Neural progenitor cell (in vitro differentiated cells): ENCODE measurements at regions not wholly inside any gene's neighbourhood (a gene's known extent, or its start where the extent isn't known, plus 50 kb on each side); places are given as distances from the start of the nearest gene placed in this dataset.
A peak's percentile ranks its signal among the peaks of the same experiment; 100 is the strongest.

Experiments
- DNase-seq: peaks from one replicate; pipeline ENCODE4 v3.0.0-alpha.2; 2016; ENCODE audit warnings: low spot score
- H2AFZ ChIP-seq: fragments of 200-600 bp; sonication (generic); replicated peaks from 2 replicates; pipeline ENCODE4 v1.6.1; 2016; ENCODE audit warnings: antibody characterized with exemption
- H3F3A ChIP-seq: fragments of 200-600 bp; sonication (generic); 2 replicates; pipeline ENCODE4 v1.6.1; 2016; ENCODE audit warnings: antibody characterized with exemption, low read depth
- H3K27ac ChIP-seq: fragments of 200-600 bp; sonication (generic); 2 replicates; pipeline ENCODE4 v1.5.1; 2016; ENCODE audit warnings: mild to moderate bottlenecking
- H3K27me3 ChIP-seq: fragments of 200-600 bp; sonication (generic); 2 replicates; pipeline ENCODE4 v1.6.1; 2016; ENCODE audit warnings: mild to moderate bottlenecking, moderate library complexity
- H3K36me3 ChIP-seq: fragments of 200-600 bp; sonication (generic); 2 replicates; pipeline ENCODE4 v1.5.1; 2016
- H3K4me1 ChIP-seq: fragments of 200-600 bp; sonication (generic); 2 replicates; pipeline ENCODE4 v1.6.1; 2016; ENCODE audit warnings: mixed run types
- H3K4me2 ChIP-seq: fragments of 200-600 bp; sonication (generic); 2 replicates; pipeline ENCODE4 v1.6.1; 2016
- H3K4me3 ChIP-seq: fragments of 200-600 bp; sonication (generic); 2 replicates; pipeline ENCODE4 v1.5.1; 2016
- H3K79me2 ChIP-seq: fragments of 200-600 bp; sonication (generic); 2 replicates; pipeline ENCODE4 v1.6.1; 2016; ENCODE audit warnings: low read depth
- H3K9ac ChIP-seq: fragments of 200-600 bp; sonication (generic); 2 replicates; pipeline ENCODE4 v1.6.1; 2016
- H3K9me3 ChIP-seq: fragments of 200-600 bp; sonication (generic); 2 replicates; pipeline ENCODE4 v1.5.1; 2016; ENCODE audit warnings: low read depth
- H4K20me1 ChIP-seq: fragments of 200-600 bp; sonication (generic); 2 replicates; pipeline ENCODE4 v1.6.1; 2016; ENCODE audit warnings: low read depth
- H3K27ac Mint-ChIP-seq: 3 replicates; pipeline ENCODE4 v1.8.0; 2021; ENCODE audit warnings: mixed read lengths
- H3K27me3 Mint-ChIP-seq: 2 replicates; pipeline ENCODE4 v1.8.0; 2022; ENCODE audit warnings: low read depth, mild to moderate bottlenecking, inconsistent platforms, moderate library complexity, mixed read lengths; ENCODE audit not compliant: insufficient read depth
- H3K36me3 Mint-ChIP-seq: 3 replicates; pipeline ENCODE4 v1.8.0; 2021; ENCODE audit warnings: mixed read lengths
- H3K4me1 Mint-ChIP-seq: 3 replicates; pipeline ENCODE4 v1.8.0; 2021; ENCODE audit warnings: mixed read lengths
- H3K4me3 Mint-ChIP-seq: 3 replicates; pipeline ENCODE4 v1.8.0; 2021; ENCODE audit warnings: mild to moderate bottlenecking, moderate library complexity, mixed read lengths
- H3K9me3 Mint-ChIP-seq: 3 replicates; pipeline ENCODE4 v1.8.0; 2020; ENCODE audit warnings: mixed read lengths
- EZH2 ChIP-seq: fragments of 200-600 bp; sonication (generic); IDR thresholded peaks from 2 replicates; pipeline ENCODE4 v1.6.1; 2017; ENCODE audit warnings: antibody characterized with exemption, mild to moderate bottlenecking, moderate library complexity
- EZH2phosphoT487 ChIP-seq: fragments of 200-600 bp; sonication (generic); IDR thresholded peaks from 2 replicates; pipeline ENCODE4 v1.6.1; 2017; ENCODE audit warnings: antibody characterized with exemption
- TF ChIP-seq, protein P1 (sequence below): fragments of 200-600 bp; sonication (generic); IDR thresholded peaks from 2 replicates; pipeline ENCODE4 v1.5.1; 2017; ENCODE audit warnings: antibody characterized with exemption, mild to moderate bottlenecking

DNA sequence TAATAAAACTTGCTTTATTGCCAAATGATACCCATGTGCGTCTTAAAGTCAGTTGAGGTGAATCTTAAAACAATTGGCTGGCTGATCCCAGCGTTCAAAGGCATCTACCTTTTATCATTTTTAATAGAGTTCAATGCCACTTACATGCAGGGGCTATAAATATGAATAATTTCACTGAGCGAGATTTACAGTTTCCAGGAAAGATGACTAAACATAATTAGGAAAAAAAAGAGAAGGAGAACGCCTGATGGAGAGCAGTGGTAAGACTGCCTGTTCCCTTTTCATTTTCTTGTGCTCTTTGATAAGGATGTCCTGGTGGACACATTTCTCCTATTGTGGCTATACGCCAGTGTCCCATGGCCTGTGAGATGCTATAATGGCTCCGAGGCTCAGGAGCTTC lies 139.9 kb upstream of the SLC22A23 start:
- Histone ChIP-seq H3K4me1 (no peaks in the 10 kb centered on the region), H3K27me3 (no peaks in the 10 kb centered on the region), H3K79me2 (no peaks in the 10 kb centered on the region), H3K9ac (no peak overlapping the region), H3F3A (no peaks in the 10 kb centered on the region), H3K4me3 (no peak overlapping the region), H3K9me3 (peaks cover 1% of the 10 kb centered on the region), H4K20me1 (no peaks in the 10 kb centered on the region), H3K36me3 (no peaks in the 10 kb centered on the region), H3K4me2 (no peak overlapping the region), H3K27ac (no peak overlapping the region), H2AFZ (no peak overlapping the region)
- Mint-ChIP-seq H3K27me3 (peaks cover 3% of the 10 kb centered on the region), H3K4me3 (no peak overlapping the region), H3K36me3 (peaks cover 2% of the 10 kb centered on the region), H3K9me3 (peaks cover 16% of the 10 kb centered on the region), H3K4me1 (no peaks in the 10 kb centered on the region), H3K27ac (no peak overlapping the region)
- DNase-seq: no peak
- TF ChIP-seq EZH2: no peak
- TF ChIP-seq EZH2phosphoT487: no peak
- TF ChIP-seq, protein P1, sequence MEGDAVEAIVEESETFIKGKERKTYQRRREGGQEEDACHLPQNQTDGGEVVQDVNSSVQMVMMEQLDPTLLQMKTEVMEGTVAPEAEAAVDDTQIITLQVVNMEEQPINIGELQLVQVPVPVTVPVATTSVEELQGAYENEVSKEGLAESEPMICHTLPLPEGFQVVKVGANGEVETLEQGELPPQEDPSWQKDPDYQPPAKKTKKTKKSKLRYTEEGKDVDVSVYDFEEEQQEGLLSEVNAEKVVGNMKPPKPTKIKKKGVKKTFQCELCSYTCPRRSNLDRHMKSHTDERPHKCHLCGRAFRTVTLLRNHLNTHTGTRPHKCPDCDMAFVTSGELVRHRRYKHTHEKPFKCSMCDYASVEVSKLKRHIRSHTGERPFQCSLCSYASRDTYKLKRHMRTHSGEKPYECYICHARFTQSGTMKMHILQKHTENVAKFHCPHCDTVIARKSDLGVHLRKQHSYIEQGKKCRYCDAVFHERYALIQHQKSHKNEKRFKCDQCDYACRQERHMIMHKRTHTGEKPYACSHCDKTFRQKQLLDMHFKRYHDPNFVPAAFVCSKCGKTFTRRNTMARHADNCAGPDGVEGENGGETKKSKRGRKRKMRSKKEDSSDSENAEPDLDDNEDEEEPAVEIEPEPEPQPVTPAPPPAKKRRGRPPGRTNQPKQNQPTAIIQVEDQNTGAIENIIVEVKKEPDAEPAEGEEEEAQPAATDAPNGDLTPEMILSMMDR: no peak

DNA sequence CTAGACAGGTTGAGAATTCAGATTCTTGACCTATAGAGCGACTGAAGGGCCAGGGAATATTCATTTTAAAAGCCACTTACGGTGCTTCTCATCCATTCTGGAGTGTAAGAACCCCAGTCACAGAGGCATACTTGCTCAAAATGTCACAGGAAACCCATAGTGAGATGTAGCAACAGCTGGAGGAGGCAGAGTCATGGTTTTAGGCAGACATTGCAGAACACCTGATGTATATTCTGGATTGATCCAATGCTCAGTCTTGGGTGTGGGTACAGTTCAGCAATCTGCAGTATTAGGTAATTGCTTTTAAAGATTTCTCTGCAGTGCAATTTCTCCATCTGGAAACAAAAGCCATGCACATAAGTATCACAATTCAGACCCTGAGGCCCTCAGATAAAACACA lies 137.4 kb upstream of the SLC22A23 start:
- Histone ChIP-seq H3F3A (no peaks in the 10 kb centered on the region), H3K4me1 (no peaks in the 10 kb centered on the region), H3K27ac (no peak overlapping the region), H3K4me2 (no peak overlapping the region), H3K4me3 (no peak overlapping the region), H4K20me1 (no peaks in the 10 kb centered on the region), H3K9me3 (no peaks in the 10 kb centered on the region), H2AFZ (no peak overlapping the region), H3K36me3 (no peaks in the 10 kb centered on the region), H3K79me2 (no peaks in the 10 kb centered on the region), H3K27me3 (no peaks in the 10 kb centered on the region), H3K9ac (no peak overlapping the region)
- Mint-ChIP-seq H3K27ac (no peak overlapping the region), H3K27me3 (peaks cover 2% of the 10 kb centered on the region), H3K36me3 (no peaks in the 10 kb centered on the region), H3K4me1 (no peaks in the 10 kb centered on the region), H3K9me3 (peaks cover 2% of the 10 kb centered on the region), H3K4me3 (no peak overlapping the region)
- DNase-seq: no peak
- TF ChIP-seq EZH2phosphoT487: no peak
- TF ChIP-seq EZH2: no peak
- TF ChIP-seq, protein P1: no peak

DNA sequence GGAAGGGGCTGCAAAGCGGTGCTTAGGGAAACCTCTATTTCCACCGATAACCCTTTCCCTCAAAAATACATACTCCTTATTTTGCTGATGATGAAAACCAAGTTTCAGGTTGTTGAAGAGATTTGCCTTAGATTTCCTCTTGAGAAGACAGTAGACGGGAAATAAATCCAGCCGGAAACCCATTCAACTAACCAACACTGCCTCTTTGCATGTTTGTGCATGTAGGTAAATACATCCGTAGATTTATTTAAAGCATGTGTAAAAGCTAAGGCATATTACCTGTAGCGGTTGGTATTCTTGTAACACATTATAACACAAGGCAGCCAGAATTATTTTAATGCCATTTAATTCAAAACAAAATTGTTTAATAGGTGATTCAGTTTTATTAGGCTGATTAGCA lies 136.3 kb upstream of the SLC22A23 start:
- Mint-ChIP-seq H3K4me1 (no peaks in the 10 kb centered on the region), H3K27me3 (peaks cover 2% of the 10 kb centered on the region), H3K36me3 (no peaks in the 10 kb centered on the region), H3K4me3 (no peak overlapping the region), H3K27ac (no peak overlapping the region), H3K9me3 (no peaks in the 10 kb centered on the region)
- Histone ChIP-seq H3K4me2 (no peak overlapping the region), H3K4me3 (no peak overlapping the region), H3K27ac (no peak overlapping the region), H3K27me3 (no peaks in the 10 kb centered on the region), H3K9me3 (no peaks in the 10 kb centered on the region), H2AFZ (peak overlapping the region; percentile 2), H3K4me1 (no peaks in the 10 kb centered on the region), H3F3A (no peaks in the 10 kb centered on the region), H3K9ac (no peak overlapping the region), H3K36me3 (no peaks in the 10 kb centered on the region), H3K79me2 (no peaks in the 10 kb centered on the region), H4K20me1 (no peaks in the 10 kb centered on the region)
- DNase-seq: no peak
- TF ChIP-seq, protein P1: no peak
- TF ChIP-seq EZH2 (no peak), EZH2phosphoT487 (no peak)
